K562 (cell line): ENCODE measurements at regions not wholly inside any gene's neighbourhood (a gene's known extent, or its start where the extent isn't known, plus 50 kb on each side); places are given as distances from the start of the nearest gene placed in this dataset.

Experiments used
- ATAC-seq: fragments of 200-7000 bp; cut with Tn5 transposase; 3 replicates; pipeline ENCODE4 v1.9.1; 2020; ENCODE audit warnings: moderate library complexity
- BruUV-seq: library from RNA; stranded (reverse); fragments of 400-500 nt; replicated peaks from 2 replicates; lab custom pipeline; 2021; lab: Mats Ljungman, UMichigan
- CTCF ChIA-PET: fragments of 300-600 bp; formaldehyde crosslinking; extraction: SDS; loops from one replicate; lab custom pipeline; 2021; ENCODE audit warnings: low intra/inter-chr PET ratio; lab: Yijun Ruan, JAX
- POLR2A ChIA-PET: fragments of 300-600, 350-650 bp; sonication (Branson Sonifier 250); formaldehyde crosslinking; extraction: SDS; loops from one replicate; lab custom pipeline; 2021; ENCODE audit warnings: antibody characterized with exemption, inconsistent platforms; lab: Yijun Ruan, JAX
- DNase-seq, 4 experiments: peaks; one replicate each; pipeline versions ENCODE4 v3.0.0 to v3.0.0-alpha.2; 2011 to 2018; ENCODE audit warnings: low spot score in 3 of 4, mixed read lengths in 3 of 4; ENCODE audit errors: extremely low read depth in 1 of 4
- FAIRE-seq: peaks from 2 replicates; lab custom pipeline; 2011; peaks lifted over from hg19 to GRCh38; lab: Jason Lieb, UNC
- H2AFZ ChIP-seq: 2 replicates; pipeline ENCODE4 v1.6.0; 2011; ENCODE audit warnings: low read depth, low read length, control low read depth, inconsistent platforms
- H3K27ac ChIP-seq: fragments of 200-600 bp; 3 replicates; pipeline ENCODE4 v1.8.0; 2011; ENCODE audit warnings: low read depth, mild to moderate bottlenecking, control low read depth, inconsistent platforms, low read length, moderate library complexity, mixed read lengths; ENCODE audit errors: extremely low read depth
- H3K27me3 ChIP-seq, 2 experiments: fragments of 300-600 bp in 1 of 2; 2 replicates in 1 of 2; 3 replicates in 1 of 2; pipeline versions ENCODE4 v1.6.0 to v1.8.0; 2011; ENCODE audit warnings: inconsistent platforms in 2 of 2, low read length in 2 of 2, mild to moderate bottlenecking in 1 of 2, mixed read lengths in 1 of 2, moderate library complexity in 1 of 2; ENCODE audit not compliant: control insufficient read depth in 2 of 2, insufficient read depth in 2 of 2
- H3K36me3 ChIP-seq: fragments of 300-600 bp; 3 replicates; pipeline ENCODE4 v1.8.0; 2011; ENCODE audit warnings: mild to moderate bottlenecking, low read length, inconsistent platforms; ENCODE audit not compliant: control insufficient read depth, insufficient read depth
- H3K4me1 ChIP-seq, 2 experiments: fragments of 200-600 bp in 1 of 2; replicated peaks in 1 of 2; 2 replicates in 1 of 2; 3 replicates in 1 of 2; pipeline versions ENCODE4 v1.5.1 to v1.8.0; 2011; ENCODE audit warnings: inconsistent platforms in 2 of 2, low read length in 2 of 2, mild to moderate bottlenecking in 1 of 2, mixed read lengths in 1 of 2, moderate library complexity in 1 of 2; ENCODE audit not compliant: control insufficient read depth in 2 of 2, insufficient read depth in 2 of 2
- H3K4me2 ChIP-seq: 2 replicates; pipeline ENCODE4 v1.6.1; 2011; ENCODE audit warnings: low read length, control low read depth, inconsistent platforms, mixed read lengths; ENCODE audit not compliant: insufficient read depth
- H3K4me3 ChIP-seq: fragments of 200-600 bp; sonication (generic), shearing (Covaris generic); 2 replicates; pipeline ENCODE4 v1.5.1; 2016; ENCODE audit warnings: control low read depth, inconsistent platforms
- H3K79me2 ChIP-seq: fragments of 200-600 bp; 3 replicates; pipeline ENCODE4 v1.8.0; 2011; ENCODE audit warnings: low read length, inconsistent platforms; ENCODE audit not compliant: control insufficient read depth, insufficient read depth
- H3K9ac ChIP-seq, 2 experiments: 2 replicates each; pipeline versions ENCODE4 v1.6.0 to v1.6.1; 2011; ENCODE audit warnings: low read depth in 2 of 2, low read length in 2 of 2, control low read depth in 1 of 2, inconsistent platforms in 1 of 2, mild to moderate bottlenecking in 1 of 2, mixed read lengths in 1 of 2; ENCODE audit not compliant: insufficient read depth in 1 of 2
- H3K9me1 ChIP-seq: one replicate; pipeline ENCODE4 v1.6.0; 2011; ENCODE audit warnings: inconsistent platforms, mild to moderate bottlenecking, low read length, moderate library complexity; ENCODE audit not compliant: control insufficient read depth, insufficient read depth
- H3K9me3 ChIP-seq: replicated peaks from 2 replicates; pipeline ENCODE4 v1.5.1; 2011; ENCODE audit warnings: low read depth, low read length, inconsistent platforms; ENCODE audit not compliant: control insufficient read depth, insufficient read depth
- H4K20me1 ChIP-seq: replicated peaks from 2 replicates; pipeline ENCODE4 v1.6.1; 2011; ENCODE audit warnings: low read length, inconsistent platforms, mixed read lengths; ENCODE audit not compliant: control insufficient read depth, insufficient read depth
- HDAC2 ChIP-seq: fragments of 450-650 bp; IDR thresholded peaks from 2 replicates; pipeline ENCODE4 v1.6.1; 2016; ENCODE audit warnings: mild to moderate bottlenecking
- MBD2 ChIP-seq: sonication (generic); IDR thresholded peaks from 2 replicates; pipeline ENCODE4 v1.6.1; 2016; ENCODE audit warnings: low read depth, borderline replicate concordance
- NCOA1 ChIP-seq: fragments of 450-650 bp; IDR thresholded peaks from 2 replicates; pipeline ENCODE4 v1.6.1; 2016; ENCODE audit warnings: low read depth
- NFATC3 ChIP-seq: fragments of 450-650 bp; IDR thresholded peaks from 2 replicates; pipeline ENCODE4 v1.6.1; 2017; ENCODE audit warnings: mild to moderate bottlenecking
- PTRF ChIP-seq: fragments of 450-650 bp; IDR thresholded peaks from 2 replicates; pipeline ENCODE4 v1.6.1; 2016; ENCODE audit warnings: mild to moderate bottlenecking, missing genetic modification characterization, missing compliant biosample characterization
- ZZZ3 ChIP-seq: fragments of 450-650 bp; IDR thresholded peaks from 2 replicates; pipeline ENCODE4 v1.6.1; 2016; ENCODE audit warnings: antibody characterized with exemption, mild to moderate bottlenecking, moderate library complexity
- WGBS: fragments of 100-300 bp; shearing (Covaris generic); methylation state at CpG from one replicate; pipeline ENCODE4 v1.1.6; 2016; ENCODE audit warnings: low coverage, mixed read lengths; ENCODE audit not compliant: insufficient coverage; ENCODE audit errors: missing lambda C conversion rate; 5-methylcytosine and 5-hydroxymethylcytosine counted together
- in situ Hi-C: fragments of 300-500 bp; cut with MboI; formaldehyde crosslinking; loops from 4 replicates; pipeline ENCODE4 v1.15.0; 2018; ENCODE audit warnings: inconsistent platforms, mixed read lengths
- intact Hi-C: fragments of 100-400 bp; cut with micrococcal nuclease; formaldehyde crosslinking; loops from 2 replicates; pipeline ENCODE4 v1.14.2; 2022
- TF ChIP-seq, protein P1 (sequence below), 2 experiments: fragments of 150-350 bp in 1 of 2; IDR thresholded peaks; 2 replicates each; pipeline ENCODE4 v1.6.1; 2012 to 2016; ENCODE audit warnings: low read depth in 2 of 2, low read length in 2 of 2, mild to moderate bottlenecking in 1 of 2, moderate library complexity in 1 of 2
- TF ChIP-seq, protein P2 (sequence below), 2 experiments: IDR thresholded peaks; 2 replicates each; pipeline ENCODE4 v1.6.1; 2012; ENCODE audit warnings: improper control_type of control experiment in 2 of 2, low read depth in 2 of 2, low read length in 2 of 2, borderline replicate concordance in 1 of 2

DNA sequence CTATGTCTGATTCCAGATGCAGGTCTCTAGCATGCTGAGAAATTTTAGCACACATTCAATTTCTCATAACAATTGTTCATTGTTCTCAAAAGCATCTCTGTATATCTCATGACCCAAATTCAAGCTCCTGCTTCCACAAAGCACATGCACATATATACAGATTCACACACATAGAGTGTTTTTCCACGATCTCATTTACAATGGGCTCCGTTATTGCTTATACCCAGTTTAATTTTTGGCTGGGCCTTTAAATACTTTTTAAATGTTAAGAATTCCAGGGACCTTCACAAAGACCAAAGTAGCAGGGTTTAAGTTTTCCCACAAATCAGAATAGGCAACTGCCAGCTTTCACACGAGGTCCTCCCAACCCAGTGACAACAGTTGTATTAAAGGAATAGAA is 333.5 kb upstream of the SEMA6D start:
- Histone ChIP-seq H4K20me1 (no peaks in the 10 kb centered on the region), H3K9me3 (no peaks in the 10 kb centered on the region), H3K27me3 (no peaks in the 10 kb centered on the region), H3K9me1 (no peaks in the 10 kb centered on the region), H2AFZ (no peak overlapping the region), H3K4me3 (no peak overlapping the region), H3K9ac (no peak overlapping the region), H3K79me2 (no peaks in the 10 kb centered on the region), H3K4me2 (no peak overlapping the region), H3K27ac (no peak overlapping the region), H3K4me1 (no peaks in the 10 kb centered on the region), H3K36me3 (no peaks in the 10 kb centered on the region)
- in situ Hi-C loops, result no loop called here
- 0% methylated on average over 3 of the region's 3 CpGs for WGBS
- ATAC-seq (no peak), FAIRE-seq (no peak), DNase-seq (no peak)
- TF ChIP-seq ZZZ3 (no peak), PTRF (tag) (no peak), MBD2 (no peak), NCOA1 (no peak), NFATC3 (no peak), HDAC2 (no peak)
- TF ChIP-seq, protein P1, sequence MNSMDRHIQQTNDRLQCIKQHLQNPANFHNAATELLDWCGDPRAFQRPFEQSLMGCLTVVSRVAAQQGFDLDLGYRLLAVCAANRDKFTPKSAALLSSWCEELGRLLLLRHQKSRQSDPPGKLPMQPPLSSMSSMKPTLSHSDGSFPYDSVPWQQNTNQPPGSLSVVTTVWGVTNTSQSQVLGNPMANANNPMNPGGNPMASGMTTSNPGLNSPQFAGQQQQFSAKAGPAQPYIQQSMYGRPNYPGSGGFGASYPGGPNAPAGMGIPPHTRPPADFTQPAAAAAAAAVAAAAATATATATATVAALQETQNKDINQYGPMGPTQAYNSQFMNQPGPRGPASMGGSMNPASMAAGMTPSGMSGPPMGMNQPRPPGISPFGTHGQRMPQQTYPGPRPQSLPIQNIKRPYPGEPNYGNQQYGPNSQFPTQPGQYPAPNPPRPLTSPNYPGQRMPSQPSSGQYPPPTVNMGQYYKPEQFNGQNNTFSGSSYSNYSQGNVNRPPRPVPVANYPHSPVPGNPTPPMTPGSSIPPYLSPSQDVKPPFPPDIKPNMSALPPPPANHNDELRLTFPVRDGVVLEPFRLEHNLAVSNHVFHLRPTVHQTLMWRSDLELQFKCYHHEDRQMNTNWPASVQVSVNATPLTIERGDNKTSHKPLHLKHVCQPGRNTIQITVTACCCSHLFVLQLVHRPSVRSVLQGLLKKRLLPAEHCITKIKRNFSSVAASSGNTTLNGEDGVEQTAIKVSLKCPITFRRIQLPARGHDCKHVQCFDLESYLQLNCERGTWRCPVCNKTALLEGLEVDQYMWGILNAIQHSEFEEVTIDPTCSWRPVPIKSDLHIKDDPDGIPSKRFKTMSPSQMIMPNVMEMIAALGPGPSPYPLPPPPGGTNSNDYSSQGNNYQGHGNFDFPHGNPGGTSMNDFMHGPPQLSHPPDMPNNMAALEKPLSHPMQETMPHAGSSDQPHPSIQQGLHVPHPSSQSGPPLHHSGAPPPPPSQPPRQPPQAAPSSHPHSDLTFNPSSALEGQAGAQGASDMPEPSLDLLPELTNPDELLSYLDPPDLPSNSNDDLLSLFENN (IDR thresholded peaks at IDR 0.05; ENCODE audit: low read depth in 2 of 2, low read length in 2 of 2), result no peak
- TF ChIP-seq, protein P2, sequence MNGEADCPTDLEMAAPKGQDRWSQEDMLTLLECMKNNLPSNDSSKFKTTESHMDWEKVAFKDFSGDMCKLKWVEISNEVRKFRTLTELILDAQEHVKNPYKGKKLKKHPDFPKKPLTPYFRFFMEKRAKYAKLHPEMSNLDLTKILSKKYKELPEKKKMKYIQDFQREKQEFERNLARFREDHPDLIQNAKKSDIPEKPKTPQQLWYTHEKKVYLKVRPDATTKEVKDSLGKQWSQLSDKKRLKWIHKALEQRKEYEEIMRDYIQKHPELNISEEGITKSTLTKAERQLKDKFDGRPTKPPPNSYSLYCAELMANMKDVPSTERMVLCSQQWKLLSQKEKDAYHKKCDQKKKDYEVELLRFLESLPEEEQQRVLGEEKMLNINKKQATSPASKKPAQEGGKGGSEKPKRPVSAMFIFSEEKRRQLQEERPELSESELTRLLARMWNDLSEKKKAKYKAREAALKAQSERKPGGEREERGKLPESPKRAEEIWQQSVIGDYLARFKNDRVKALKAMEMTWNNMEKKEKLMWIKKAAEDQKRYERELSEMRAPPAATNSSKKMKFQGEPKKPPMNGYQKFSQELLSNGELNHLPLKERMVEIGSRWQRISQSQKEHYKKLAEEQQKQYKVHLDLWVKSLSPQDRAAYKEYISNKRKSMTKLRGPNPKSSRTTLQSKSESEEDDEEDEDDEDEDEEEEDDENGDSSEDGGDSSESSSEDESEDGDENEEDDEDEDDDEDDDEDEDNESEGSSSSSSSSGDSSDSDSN (IDR thresholded peaks at IDR 0.05; ENCODE audit: borderline replicate concordance in 1 of 2, low read depth in 2 of 2, low read length in 2 of 2), result no peak
- ChIA-PET POLR2A (no interaction called here), CTCF (no interaction called here)
- intact Hi-C loops, result no loop called here
- BruUV-seq, result no TSS peak
